ENCODE measurements at regions not wholly inside any gene's neighbourhood (a gene's known extent, or its start where the extent isn't known, plus 50 kb on each side); places are given as distances from the start of the nearest gene placed in this dataset.

DNA sequence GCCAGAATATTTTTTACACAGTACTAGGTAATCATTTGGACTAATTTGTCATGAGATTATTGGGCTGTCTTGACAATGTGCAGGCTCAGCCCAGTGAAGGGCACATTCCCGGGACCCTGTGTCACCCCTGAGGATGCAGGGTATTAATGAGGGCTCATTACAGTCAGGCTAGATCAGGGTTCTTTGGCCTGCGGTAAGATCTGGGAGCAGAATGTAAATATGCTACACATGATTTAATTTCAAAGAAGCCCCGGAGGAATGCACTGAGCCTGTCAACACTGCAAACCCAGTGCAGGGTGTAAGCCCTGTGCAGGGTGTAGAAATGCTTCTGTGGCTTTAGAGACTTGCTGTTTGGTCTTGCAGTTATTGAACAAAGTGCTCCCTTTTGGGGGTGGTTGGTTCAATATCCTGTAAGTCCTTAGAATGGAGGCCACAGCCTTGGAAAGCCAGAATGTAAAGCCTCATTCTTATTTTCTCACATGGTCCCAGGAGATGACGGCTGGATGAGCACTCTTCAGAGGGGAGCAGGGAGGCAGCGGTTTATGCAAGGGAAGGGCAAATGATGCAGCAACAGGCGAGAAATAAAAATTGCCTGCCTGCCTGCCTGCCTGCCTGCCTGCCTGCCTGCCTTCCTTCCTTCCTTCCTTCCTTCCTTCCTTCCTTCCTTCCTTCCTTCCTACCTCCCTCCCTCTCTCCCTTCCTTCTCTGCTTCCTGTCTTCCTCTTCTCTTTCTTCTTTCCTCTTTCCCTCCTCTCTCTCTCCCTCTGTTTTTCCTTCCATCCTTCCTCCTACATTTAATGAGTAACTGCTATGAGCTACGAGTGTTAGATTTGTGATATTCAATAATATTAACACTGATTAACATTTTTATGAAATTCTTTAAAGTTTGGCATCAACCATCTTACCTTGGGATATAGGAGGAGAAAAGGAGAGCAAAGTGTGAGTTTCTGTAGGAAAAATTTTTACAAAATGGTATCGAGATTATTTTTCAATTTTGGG is 148.8 kb downstream of the VAPA start:
- Histone ChIP-seq H3K9me2 (replicated peaks; ENCODE audit: insufficient read depth, low read length) (no peaks in the 10 kb centered on the region), H3K4me2 (ENCODE audit: low read depth, low read length) (no peak overlapping the region), H3K27ac (ENCODE audit: low read length) (no peak overlapping the region), H4K20me1 (ENCODE audit: insufficient read depth, low read length) (no peaks in the 10 kb centered on the region), H3F3A (ENCODE audit: insufficient read depth, low read length) (no peaks in the 10 kb centered on the region), H3K27me3 (replicated peaks; ENCODE audit: insufficient read depth, low read length) (no peaks in the 10 kb centered on the region), H3K79me2 (ENCODE audit: low read length) (no peaks in the 10 kb centered on the region), H3K4me1 (ENCODE audit: low read length) (no peaks in the 10 kb centered on the region), H3K9me3 (replicated peaks; ENCODE audit: insufficient read depth, low read length) (no peaks in the 10 kb centered on the region), H3K4me3 (ENCODE audit: low read length) (no peak overlapping the region), H2AFZ (ENCODE audit: low read length) (no peak overlapping the region), H3K36me3 (replicated peaks; ENCODE audit: insufficient read depth, low read length) (no peaks in the 10 kb centered on the region), H3K9ac (ENCODE audit: low read length) (no peak overlapping the region)
- TF ChIP-seq EZH2 (optimal IDR thresholded peaks at IDR 0.05; ENCODE audit: low read depth, low read length) = no peak
- TF ChIP-seq, protein P1, sequence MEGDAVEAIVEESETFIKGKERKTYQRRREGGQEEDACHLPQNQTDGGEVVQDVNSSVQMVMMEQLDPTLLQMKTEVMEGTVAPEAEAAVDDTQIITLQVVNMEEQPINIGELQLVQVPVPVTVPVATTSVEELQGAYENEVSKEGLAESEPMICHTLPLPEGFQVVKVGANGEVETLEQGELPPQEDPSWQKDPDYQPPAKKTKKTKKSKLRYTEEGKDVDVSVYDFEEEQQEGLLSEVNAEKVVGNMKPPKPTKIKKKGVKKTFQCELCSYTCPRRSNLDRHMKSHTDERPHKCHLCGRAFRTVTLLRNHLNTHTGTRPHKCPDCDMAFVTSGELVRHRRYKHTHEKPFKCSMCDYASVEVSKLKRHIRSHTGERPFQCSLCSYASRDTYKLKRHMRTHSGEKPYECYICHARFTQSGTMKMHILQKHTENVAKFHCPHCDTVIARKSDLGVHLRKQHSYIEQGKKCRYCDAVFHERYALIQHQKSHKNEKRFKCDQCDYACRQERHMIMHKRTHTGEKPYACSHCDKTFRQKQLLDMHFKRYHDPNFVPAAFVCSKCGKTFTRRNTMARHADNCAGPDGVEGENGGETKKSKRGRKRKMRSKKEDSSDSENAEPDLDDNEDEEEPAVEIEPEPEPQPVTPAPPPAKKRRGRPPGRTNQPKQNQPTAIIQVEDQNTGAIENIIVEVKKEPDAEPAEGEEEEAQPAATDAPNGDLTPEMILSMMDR (IDR thresholded peaks at IDR 0.05; ENCODE audit: low read length) = no peak
- TF ChIP-seq EZH2phosphoT487 (IDR thresholded peaks at IDR 0.05; ENCODE audit: low read length) = no peak
- no peak for DNase-seq

DNA sequence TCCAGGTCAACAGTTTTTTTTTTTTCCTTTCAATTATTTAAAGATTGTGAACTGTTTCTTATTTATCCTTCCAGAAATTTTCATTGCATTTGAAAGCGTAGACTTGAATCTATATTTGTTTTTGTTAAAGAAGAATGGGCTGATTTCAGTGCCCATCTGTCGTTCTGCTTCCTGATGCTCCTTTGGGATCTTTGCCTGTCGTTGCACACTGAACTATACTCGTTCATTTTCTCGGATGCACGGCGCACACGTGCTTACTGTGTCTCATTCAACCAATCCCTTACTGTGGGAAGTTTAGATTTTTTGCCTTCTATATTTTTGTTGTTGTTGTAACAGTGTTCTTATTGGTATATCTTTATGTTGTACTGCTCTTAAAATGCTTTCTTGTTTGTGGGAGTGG is 149.7 kb downstream of the VAPA start:
- no peak overlapping the region for H3K4me3 ChIP-seq (ENCODE audit: low read length)
- H3K9ac ChIP-seq (ENCODE audit: low read length) = no peak overlapping the region
- no peak for DNase-seq
- no peaks in the 10 kb centered on the region for H3K36me3 ChIP-seq (replicated peaks; ENCODE audit: insufficient read depth, low read length)
- H4K20me1 ChIP-seq (ENCODE audit: insufficient read depth, low read length) = no peaks in the 10 kb centered on the region
- H3K4me2 ChIP-seq (ENCODE audit: low read depth, low read length) = no peak overlapping the region
- H3K9me3 ChIP-seq (replicated peaks; ENCODE audit: insufficient read depth, low read length) = no peaks in the 10 kb centered on the region
- no peaks in the 10 kb centered on the region for H3F3A ChIP-seq (ENCODE audit: insufficient read depth, low read length)
- no peak overlapping the region for H3K27ac ChIP-seq (ENCODE audit: low read length)
- H2AFZ ChIP-seq (ENCODE audit: low read length) = no peak overlapping the region
- H3K27me3 ChIP-seq (replicated peaks; ENCODE audit: insufficient read depth, low read length) = no peaks in the 10 kb centered on the region
- no peaks in the 10 kb centered on the region for H3K9me2 ChIP-seq (replicated peaks; ENCODE audit: insufficient read depth, low read length)
- H3K79me2 ChIP-seq (ENCODE audit: low read length) = no peaks in the 10 kb centered on the region
- TF ChIP-seq EZH2phosphoT487 (IDR thresholded peaks at IDR 0.05; ENCODE audit: low read length) (no peak), EZH2 (optimal IDR thresholded peaks at IDR 0.05; ENCODE audit: low read depth, low read length) (no peak)
- TF ChIP-seq, protein P1 (IDR thresholded peaks at IDR 0.05; ENCODE audit: low read length) = no peak
- no peaks in the 10 kb centered on the region for H3K4me1 ChIP-seq (ENCODE audit: low read length)

DNA sequence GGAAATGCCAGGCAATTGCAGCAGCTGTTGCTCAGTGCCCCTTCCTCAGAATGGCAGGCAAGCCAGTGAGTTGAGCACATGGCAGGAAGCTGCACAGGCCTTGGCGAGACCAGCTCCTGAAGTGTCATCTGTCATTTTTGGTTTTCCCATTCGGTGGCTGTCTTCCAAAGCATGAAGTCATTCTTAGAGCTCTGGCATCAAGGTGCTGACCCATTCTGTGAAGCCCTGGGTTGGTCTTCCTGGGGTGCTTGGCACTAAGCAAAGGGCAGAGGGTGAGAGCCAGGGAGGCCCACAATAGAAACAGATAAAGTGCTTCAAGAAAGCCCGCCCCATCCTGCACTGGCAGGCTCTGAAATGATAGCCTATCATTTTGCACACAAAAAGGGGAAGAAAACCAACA is 150.5 kb downstream of the VAPA start:
- DNase-seq = no peak
- Histone ChIP-seq H2AFZ (ENCODE audit: low read length) (no peak overlapping the region), H3K4me3 (ENCODE audit: low read length) (no peak overlapping the region), H3K9me3 (replicated peaks; ENCODE audit: insufficient read depth, low read length) (no peaks in the 10 kb centered on the region), H3K4me1 (ENCODE audit: low read length) (no peaks in the 10 kb centered on the region), H3K36me3 (replicated peaks; ENCODE audit: insufficient read depth, low read length) (no peaks in the 10 kb centered on the region), H3K9ac (ENCODE audit: low read length) (no peak overlapping the region), H4K20me1 (ENCODE audit: insufficient read depth, low read length) (no peaks in the 10 kb centered on the region), H3K4me2 (ENCODE audit: low read depth, low read length) (no peak overlapping the region), H3F3A (ENCODE audit: insufficient read depth, low read length) (no peaks in the 10 kb centered on the region), H3K9me2 (replicated peaks; ENCODE audit: insufficient read depth, low read length) (no peaks in the 10 kb centered on the region), H3K79me2 (ENCODE audit: low read length) (no peaks in the 10 kb centered on the region), H3K27me3 (replicated peaks; ENCODE audit: insufficient read depth, low read length) (no peaks in the 10 kb centered on the region), H3K27ac (ENCODE audit: low read length) (no peak overlapping the region)
- no peak for TF ChIP-seq EZH2phosphoT487 (IDR thresholded peaks at IDR 0.05; ENCODE audit: low read length)
- no peak for TF ChIP-seq EZH2 (optimal IDR thresholded peaks at IDR 0.05; ENCODE audit: low read depth, low read length)
- TF ChIP-seq, protein P1 (IDR thresholded peaks at IDR 0.05; ENCODE audit: low read length) = no peak

Data from MM.1S (cell line).